Neural crest cell (in vitro differentiated cells): ENCODE measurements at regions not wholly inside any gene's neighbourhood (a gene's known extent, or its start where the extent isn't known, plus 50 kb on each side); places are given as distances from the start of the nearest gene placed in this dataset.

Source experiments
- DNase-seq: peaks from one replicate; pipeline ENCODE4 v3.0.0; 2021; ENCODE audit warnings: low read depth, mixed read lengths, low spot score
- H3K27ac Mint-ChIP-seq: one replicate; pipeline ENCODE4 v1.8.0; 2021; ENCODE audit warnings: mild to moderate bottlenecking, mixed read lengths; ENCODE audit not compliant: unreplicated experiment
- H3K27me3 Mint-ChIP-seq: 2 replicates; pipeline ENCODE4 v1.8.0; 2021; ENCODE audit warnings: low read depth, mild to moderate bottlenecking, mixed read lengths
- H3K36me3 Mint-ChIP-seq: 2 replicates; pipeline ENCODE4 v1.8.0; 2021; ENCODE audit warnings: low read depth, mild to moderate bottlenecking, mixed read lengths
- H3K4me1 Mint-ChIP-seq: 2 replicates; pipeline ENCODE4 v1.8.0; 2021; ENCODE audit warnings: mixed read lengths
- H3K4me3 Mint-ChIP-seq: one replicate; pipeline ENCODE4 v1.8.0; 2021; ENCODE audit warnings: mild to moderate bottlenecking, mixed read lengths
- H3K9me3 Mint-ChIP-seq: 2 replicates; pipeline ENCODE4 v1.8.0; 2021; ENCODE audit warnings: mixed read lengths
- TF ChIP-seq, protein P1 (sequence below): fragments of 200-600 bp; sonication (generic); conservative IDR thresholded peaks from 2 replicates; pipeline ENCODE4 v1.5.0; 2021; ENCODE audit warnings: antibody characterized with exemption, mild to moderate bottlenecking

DNA sequence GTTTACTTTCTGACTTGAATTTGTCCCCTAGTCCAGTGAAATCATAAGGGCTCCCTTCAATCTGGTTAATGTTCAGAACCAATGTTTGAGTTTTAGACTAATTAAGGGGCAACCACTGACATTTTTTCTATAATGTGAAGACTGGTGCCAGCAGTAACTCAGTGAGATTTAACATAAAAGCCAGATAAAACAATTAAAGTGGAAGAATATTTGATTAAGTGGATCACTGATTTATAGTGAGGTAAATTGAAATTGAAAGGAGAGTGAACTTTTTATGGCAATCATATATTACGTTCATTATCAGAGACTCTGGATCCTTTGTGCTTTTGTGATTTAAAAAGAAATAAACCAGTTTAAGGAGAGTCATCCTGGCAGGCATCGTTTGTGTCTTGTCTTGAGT lies 246.8 kb downstream of the GATA3 start:
- DNase-seq: no peak
- no peaks in the 10 kb centered on the region for H3K36me3 Mint-ChIP-seq
- peaks cover 58% of the 10 kb centered on the region for H3K27me3 Mint-ChIP-seq
- H3K4me3 Mint-ChIP-seq: no peak overlapping the region
- TF ChIP-seq, protein P1, sequence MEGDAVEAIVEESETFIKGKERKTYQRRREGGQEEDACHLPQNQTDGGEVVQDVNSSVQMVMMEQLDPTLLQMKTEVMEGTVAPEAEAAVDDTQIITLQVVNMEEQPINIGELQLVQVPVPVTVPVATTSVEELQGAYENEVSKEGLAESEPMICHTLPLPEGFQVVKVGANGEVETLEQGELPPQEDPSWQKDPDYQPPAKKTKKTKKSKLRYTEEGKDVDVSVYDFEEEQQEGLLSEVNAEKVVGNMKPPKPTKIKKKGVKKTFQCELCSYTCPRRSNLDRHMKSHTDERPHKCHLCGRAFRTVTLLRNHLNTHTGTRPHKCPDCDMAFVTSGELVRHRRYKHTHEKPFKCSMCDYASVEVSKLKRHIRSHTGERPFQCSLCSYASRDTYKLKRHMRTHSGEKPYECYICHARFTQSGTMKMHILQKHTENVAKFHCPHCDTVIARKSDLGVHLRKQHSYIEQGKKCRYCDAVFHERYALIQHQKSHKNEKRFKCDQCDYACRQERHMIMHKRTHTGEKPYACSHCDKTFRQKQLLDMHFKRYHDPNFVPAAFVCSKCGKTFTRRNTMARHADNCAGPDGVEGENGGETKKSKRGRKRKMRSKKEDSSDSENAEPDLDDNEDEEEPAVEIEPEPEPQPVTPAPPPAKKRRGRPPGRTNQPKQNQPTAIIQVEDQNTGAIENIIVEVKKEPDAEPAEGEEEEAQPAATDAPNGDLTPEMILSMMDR: no peak
- H3K27ac Mint-ChIP-seq: no peak overlapping the region
- peaks cover 1% of the 10 kb centered on the region for H3K4me1 Mint-ChIP-seq
- H3K9me3 Mint-ChIP-seq: no peaks in the 10 kb centered on the region

DNA sequence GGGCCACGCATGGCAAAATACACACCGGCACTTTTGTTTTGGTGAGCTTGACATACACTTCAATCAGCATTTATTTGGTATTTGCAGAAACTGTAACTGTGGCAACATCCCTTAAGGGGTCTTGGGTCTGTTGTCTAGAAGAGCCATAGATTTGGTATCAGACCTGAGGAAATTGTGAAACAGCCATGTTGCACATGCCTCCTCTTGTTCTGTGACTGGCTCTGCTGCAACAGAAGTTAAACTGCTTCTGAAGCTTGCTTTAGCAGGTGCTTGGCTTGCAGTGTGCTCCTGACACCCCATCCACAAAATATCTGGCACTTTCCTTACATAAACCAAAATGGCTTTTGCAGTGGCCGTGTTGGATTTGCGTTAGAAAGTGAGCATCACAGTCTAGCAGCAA lies 247.3 kb downstream of the GATA3 start:
- TF ChIP-seq, protein P1: no peak
- no peak overlapping the region for H3K27ac Mint-ChIP-seq
- no peaks in the 10 kb centered on the region for H3K36me3 Mint-ChIP-seq
- DNase-seq: no peak
- H3K4me1 Mint-ChIP-seq: no peaks in the 10 kb centered on the region
- H3K9me3 Mint-ChIP-seq: no peaks in the 10 kb centered on the region
- H3K27me3 Mint-ChIP-seq: peaks cover 55% of the 10 kb centered on the region
- no peak overlapping the region for H3K4me3 Mint-ChIP-seq

DNA sequence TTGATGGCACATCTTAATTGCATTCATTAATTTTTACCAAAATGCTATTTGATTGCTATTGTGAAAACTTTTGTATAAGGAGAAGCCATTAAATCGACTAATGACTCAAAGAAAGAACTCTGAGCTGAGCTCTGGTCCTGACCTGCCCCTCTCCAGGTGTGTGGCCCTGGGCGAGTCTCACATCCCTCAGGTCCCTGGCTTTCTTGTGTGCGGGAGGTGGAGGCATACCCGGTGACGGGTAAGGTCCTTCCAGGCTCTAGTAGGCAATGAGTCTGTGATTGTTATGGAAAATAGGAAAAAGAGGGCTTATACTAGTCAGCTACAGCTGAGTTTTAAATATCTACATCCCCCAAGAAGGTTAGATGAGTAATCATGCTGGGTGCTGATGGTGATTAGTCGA lies 248.1 kb downstream of the GATA3 start:
- no peak overlapping the region for H3K4me3 Mint-ChIP-seq
- H3K27me3 Mint-ChIP-seq: peaks cover 48% of the 10 kb centered on the region
- no peaks in the 10 kb centered on the region for H3K9me3 Mint-ChIP-seq
- TF ChIP-seq, protein P1: no peak
- no peaks in the 10 kb centered on the region for H3K36me3 Mint-ChIP-seq
- H3K4me1 Mint-ChIP-seq: no peaks in the 10 kb centered on the region
- H3K27ac Mint-ChIP-seq: no peak overlapping the region
- DNase-seq: no peak

DNA sequence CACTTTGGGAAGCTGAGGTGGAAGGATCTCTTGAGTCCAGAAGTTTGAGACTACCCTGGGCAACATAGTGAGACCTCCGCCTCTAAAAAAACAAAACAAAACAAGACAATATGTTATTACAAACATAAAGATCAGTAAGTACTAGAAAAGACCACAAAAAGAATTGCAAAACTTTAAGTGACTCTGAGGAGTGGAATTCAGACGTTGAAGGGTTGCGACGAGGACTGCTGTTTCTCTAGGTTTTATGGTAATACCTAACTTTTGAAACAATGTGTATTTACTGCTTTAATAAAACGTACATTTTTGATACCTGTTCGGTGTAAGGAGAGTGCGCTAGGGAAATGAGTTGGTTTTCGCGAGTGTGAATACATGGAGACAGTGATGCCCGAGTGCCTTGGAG lies 250.4 kb downstream of the GATA3 start:
- Mint-ChIP-seq H3K27ac (no peak overlapping the region), H3K4me3 (no peak overlapping the region), H3K36me3 (no peaks in the 10 kb centered on the region), H3K27me3 (peaks cover 30% of the 10 kb centered on the region), H3K4me1 (no peaks in the 10 kb centered on the region), H3K9me3 (no peaks in the 10 kb centered on the region)
- TF ChIP-seq, protein P1: no peak
- DNase-seq: no peak

DNA sequence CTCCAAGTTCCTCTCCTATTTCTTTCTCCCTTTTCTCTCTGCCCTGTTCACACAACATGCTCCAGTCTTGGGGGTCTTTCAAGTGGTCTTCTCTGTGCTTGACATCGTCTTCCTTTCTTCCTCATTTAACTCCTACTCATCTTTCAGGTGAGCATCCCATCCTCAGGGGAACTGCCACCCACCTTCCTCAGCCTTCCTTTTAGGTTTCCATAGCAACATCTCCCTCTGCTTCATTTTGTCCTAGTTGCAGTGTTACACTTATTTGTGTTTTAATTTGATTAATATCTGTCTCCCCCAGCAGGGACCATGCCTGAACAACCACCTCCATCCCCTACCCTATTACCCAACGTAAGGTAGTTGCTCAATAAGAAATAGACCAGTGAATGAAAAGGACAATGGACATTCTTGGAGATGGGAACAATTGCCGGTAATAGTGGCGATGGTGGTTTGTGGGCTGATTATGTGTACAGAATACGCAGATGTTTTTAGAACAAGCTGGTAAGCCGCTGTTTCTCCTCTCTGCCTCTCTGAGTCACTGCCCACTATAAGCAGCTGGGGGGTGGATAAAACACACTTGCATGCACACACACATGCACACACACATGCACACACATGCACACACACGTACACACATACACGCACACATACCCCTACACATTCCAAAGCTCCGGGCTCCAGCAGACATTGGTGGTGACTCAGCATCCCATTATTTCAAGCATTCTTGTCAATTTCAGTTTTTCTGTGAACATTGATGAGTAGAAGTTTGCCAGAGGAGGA lies 251.6 kb downstream of the GATA3 start:
- TF ChIP-seq, protein P1: no peak
- peaks cover 33% of the 10 kb centered on the region for H3K27me3 Mint-ChIP-seq
- no peaks in the 10 kb centered on the region for H3K4me1 Mint-ChIP-seq
- no peak overlapping the region for H3K27ac Mint-ChIP-seq
- DNase-seq: no peak
- H3K9me3 Mint-ChIP-seq: no peaks in the 10 kb centered on the region
- H3K36me3 Mint-ChIP-seq: no peaks in the 10 kb centered on the region
- no peak overlapping the region for H3K4me3 Mint-ChIP-seq
